ENCODE measurements at regions not wholly inside any gene's neighbourhood (a gene's known extent, or its start where the extent isn't known, plus 50 kb on each side); places are given as distances from the start of the nearest gene placed in this dataset.

DNA sequence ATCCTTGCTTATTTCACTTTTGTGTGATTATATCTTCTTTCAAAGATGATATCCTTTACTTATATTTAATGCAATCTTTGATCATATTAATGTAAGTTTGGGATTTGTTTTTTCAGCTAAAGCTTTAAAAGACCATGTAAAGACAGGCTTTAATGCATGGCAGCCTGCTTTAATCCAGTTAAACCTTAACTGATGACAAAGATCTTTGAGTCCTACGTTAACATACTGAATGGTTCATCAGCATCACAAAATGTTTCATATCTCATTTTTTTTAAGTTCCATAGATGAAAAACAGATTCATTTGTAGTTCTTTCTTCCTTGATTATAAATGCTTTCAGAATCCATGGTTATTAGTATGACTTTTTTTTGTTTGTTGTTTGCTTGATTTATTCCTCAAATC, 1102.8 kb downstream of the FSTL5 start:
- TF ChIP-seq CTCF (IDR thresholded peaks at IDR 0.05 in 8 of 11, conservative IDR thresholded peaks at IDR 0.05 in 3 of 11) (no peak), POLR2A (IDR thresholded peaks at IDR 0.05) (no peak), POLR2AphosphoS5 (IDR thresholded peaks at IDR 0.05) (no peak)

Data from spleen (tissue), 7 donors.